GM12865 (cell line): ENCODE measurements at regions not wholly inside any gene's neighbourhood (a gene's known extent, or its start where the extent isn't known, plus 50 kb on each side); places are given as distances from the start of the nearest gene placed in this dataset.

Source experiments
- DNase-seq: peaks from one replicate; pipeline ENCODE4 v3.0.0; 2010; ENCODE audit warnings: low read depth
- H3K4me3 ChIP-seq: 2 replicates; pipeline ENCODE4 v1.5.1; 2011; ENCODE audit warnings: mild to moderate bottlenecking, low read depth, low read length, control low read depth
- CTCF ChIP-seq: IDR thresholded peaks from 2 replicates; pipeline ENCODE4 v1.5.1; 2011; ENCODE audit warnings: low read length, control low read depth, low read depth, inconsistent platforms; ENCODE audit not compliant: insufficient read depth; ENCODE audit errors: missing control alignments

- no peak for TF ChIP-seq CTCF
- no peak overlapping the region for H3K4me3 ChIP-seq
- DNase-seq: no peak
Measured at GRCh38 chr6:157761926-157762325, 61.1 kb upstream of the SNX9 start.

GRCh38 chr6:157762636-157763035 is 60.4 kb upstream of the SNX9 start:
- H3K4me3 ChIP-seq: no peak overlapping the region
- DNase-seq: no peak
- TF ChIP-seq CTCF: no peak

- DNase-seq: peak; percentile 41
- no peak overlapping the region for H3K4me3 ChIP-seq
- TF ChIP-seq CTCF: no peak
Measured at GRCh38 chr6:157763129-157763903, 59.7 kb upstream of the SNX9 start.

- peak; percentile 42 for DNase-seq
- TF ChIP-seq CTCF: no peak
- H3K4me3 ChIP-seq: peak overlapping the region; percentile 19
Measured at GRCh38 chr6:157763904-157764177, 59.2 kb upstream of the SNX9 start.

GRCh38 chr6:157764178-157765068 is 58.6 kb upstream of the SNX9 start:
- peak overlapping the region; percentile 27 for H3K4me3 ChIP-seq
- peak; percentile 89 for DNase-seq
- TF ChIP-seq CTCF: no peak

GRCh38 chr6:157766901-157767774 is 55.9 kb upstream of the SNX9 start:
- DNase-seq: no peak
- H3K4me3 ChIP-seq: no peak overlapping the region
- TF ChIP-seq CTCF: no peak
